ENCODE measurements at regions not wholly inside any gene's neighbourhood (a gene's known extent, or its start where the extent isn't known, plus 50 kb on each side); places are given as distances from the start of the nearest gene placed in this dataset.

DNA sequence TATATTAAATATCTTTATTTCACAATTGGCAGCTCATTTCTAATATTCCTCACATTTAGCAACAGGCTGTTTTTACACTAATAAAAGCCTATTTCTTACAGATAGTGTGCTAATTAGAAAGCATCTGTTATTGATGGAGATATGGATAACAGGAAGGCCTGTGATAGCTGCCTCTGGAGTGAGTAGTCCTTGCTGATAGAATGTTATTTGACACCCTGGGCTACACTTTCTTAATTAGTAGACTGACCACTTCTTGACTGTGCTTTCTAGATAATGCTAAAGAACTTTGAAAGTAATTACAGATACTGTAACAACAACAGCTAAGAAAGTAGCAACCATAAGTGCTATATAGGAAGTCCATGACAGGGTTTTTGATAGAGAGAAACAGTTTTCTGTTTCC is 554.3 kb downstream of the DIAPH3 start:
- DNase-seq (ENCODE audit: low read depth in 2 of 2), result no peak
